ENCODE measurements at regions not wholly inside any gene's neighbourhood (a gene's known extent, or its start where the extent isn't known, plus 50 kb on each side); places are given as distances from the start of the nearest gene placed in this dataset.

- in situ Hi-C loops (cut with MboI; ENCODE audit: low pct_ligation_motif_present in 1 of 4, low pct_unique_long_range_greater_than_20kb in 1 of 4, low sequenced_read_pairs in 3 of 4) (no loop called here), intact Hi-C loops (cut with DNase I; ENCODE audit: low total_unique reads) (no loop called here)
- TF ChIP-seq POLR2AphosphoS5 (IDR thresholded peaks at IDR 0.05) = no peak
- no peak for TF ChIP-seq EP300 (IDR thresholded peaks at IDR 0.05; ENCODE audit: low read depth)
- no peak for TF ChIP-seq CTCF (IDR thresholded peaks at IDR 0.05)
- Histone ChIP-seq H3K9me3 (no peaks in the 10 kb centered on the region), H3K4me3 (no peak overlapping the region), H3K4me1 (no peaks in the 10 kb centered on the region), H3K27ac (no peak overlapping the region), H3K36me3 (no peaks in the 10 kb centered on the region), H3K27me3 (no peaks in the 10 kb centered on the region)
- no peak for DNase-seq
- 80 to 91% methylated on average over 1 of the region's 1 CpG for WGBS, 2 donors (ENCODE audit: low coverage in 1 of 2)
Observed at GRCh38 chr15:39227001-39227400, 353.9 kb upstream of the THBS1 start.

GRCh38 chr15:39228889-39229288, 352.0 kb upstream of the THBS1 start:
- in situ Hi-C loops (cut with MboI; ENCODE audit: low pct_ligation_motif_present in 1 of 4, low pct_unique_long_range_greater_than_20kb in 1 of 4, low sequenced_read_pairs in 3 of 4) = no loop called here
- no peaks in the 10 kb centered on the region for H3K9me3 ChIP-seq
- no peaks in the 10 kb centered on the region for H3K4me1 ChIP-seq
- no peaks in the 10 kb centered on the region for H3K27me3 ChIP-seq
- DNase-seq = no peak
- no peaks in the 10 kb centered on the region for H3K36me3 ChIP-seq
- no peak overlapping the region for H3K4me3 ChIP-seq
- intact Hi-C loops (cut with DNase I; ENCODE audit: low total_unique reads) = no loop called here
- TF ChIP-seq EP300 (IDR thresholded peaks at IDR 0.05; ENCODE audit: low read depth) (no peak), CTCF (IDR thresholded peaks at IDR 0.05) (no peak), POLR2A (IDR thresholded peaks at IDR 0.05) (no peak), POLR2AphosphoS5 (IDR thresholded peaks at IDR 0.05) (no peak)
- no peak overlapping the region for H3K27ac ChIP-seq
- WGBS, 2 donors (ENCODE audit: low coverage in 1 of 2) = 85 to 91% methylated on average over 1 of the region's 1 CpG

DNA sequence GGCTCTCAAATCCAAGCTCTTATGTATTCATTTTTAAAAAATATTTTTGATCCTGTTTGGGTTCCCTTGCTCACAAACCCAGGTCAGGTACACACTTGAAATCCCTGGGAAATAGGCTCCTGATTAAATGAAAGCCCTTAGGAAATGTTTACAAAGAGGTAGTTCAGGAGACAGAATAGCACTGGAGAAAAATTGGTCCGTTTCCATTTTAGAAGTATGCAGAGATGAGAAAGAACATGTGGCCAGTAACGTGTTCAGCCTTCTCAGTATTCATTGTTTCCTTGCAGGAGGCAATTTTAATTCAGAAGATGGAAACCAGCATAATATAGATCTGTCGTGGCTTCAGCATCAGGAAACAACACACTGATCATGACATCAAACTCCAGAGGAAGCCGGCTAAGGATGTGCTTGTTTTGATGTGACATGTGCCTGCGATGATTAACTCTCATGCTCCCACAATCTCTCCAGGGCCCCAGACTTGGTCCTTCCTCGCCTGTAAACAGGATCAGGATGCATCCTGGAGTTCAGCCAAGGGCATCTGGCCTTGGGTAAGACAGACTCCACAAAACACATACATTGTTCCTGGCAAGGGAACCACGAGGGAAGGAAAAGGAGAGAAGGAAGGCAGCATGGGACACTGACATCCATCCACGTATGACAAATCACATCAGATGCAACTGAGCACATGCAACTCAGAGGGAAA, 350.5 kb upstream of the THBS1 start:
- WGBS, 2 donors (ENCODE audit: low coverage in 1 of 2) = 51% methylated on average over 5 to 8 of the region's 8 CpGs
- Histone ChIP-seq H3K27me3 (no peaks in the 10 kb centered on the region), H3K4me1 (no peaks in the 10 kb centered on the region), H3K4me3 (no peak overlapping the region), H3K27ac (peak overlapping the region; percentile 7 to 48 (median 26)), H3K9me3 (no peaks in the 10 kb centered on the region), H3K36me3 (no peaks in the 10 kb centered on the region)
- intact Hi-C loops (cut with DNase I; ENCODE audit: low total_unique reads) (no loop called here), in situ Hi-C loops (cut with MboI; ENCODE audit: low pct_ligation_motif_present in 1 of 4, low pct_unique_long_range_greater_than_20kb in 1 of 4, low sequenced_read_pairs in 3 of 4) (no loop called here)
- no peak for DNase-seq
- TF ChIP-seq EP300 (IDR thresholded peaks at IDR 0.05; ENCODE audit: low read depth) (no peak), POLR2A (IDR thresholded peaks at IDR 0.05) (no peak), POLR2AphosphoS5 (IDR thresholded peaks at IDR 0.05) (no peak), CTCF (IDR thresholded peaks at IDR 0.05) (no peak)

- peak overlapping the region in 3 of 4 donors; percentile 7 to 48 (median 18) for H3K27ac ChIP-seq
- no peak for DNase-seq
- no peaks in the 10 kb centered on the region for H3K36me3 ChIP-seq
- no peaks in the 10 kb centered on the region for H3K9me3 ChIP-seq
- intact Hi-C loops (cut with DNase I; ENCODE audit: low total_unique reads) (no loop called here), in situ Hi-C loops (cut with MboI; ENCODE audit: low pct_ligation_motif_present in 1 of 4, low pct_unique_long_range_greater_than_20kb in 1 of 4, low sequenced_read_pairs in 3 of 4) (no loop called here)
- 86 to 100% methylated on average over 1 of the region's 1 CpG for WGBS, 2 donors (ENCODE audit: low coverage in 1 of 2)
- no peaks in the 10 kb centered on the region for H3K27me3 ChIP-seq
- no peak overlapping the region for H3K4me3 ChIP-seq
- no peak for TF ChIP-seq EP300 (IDR thresholded peaks at IDR 0.05; ENCODE audit: low read depth)
- TF ChIP-seq CTCF (IDR thresholded peaks at IDR 0.05) = no peak
- TF ChIP-seq POLR2AphosphoS5 (IDR thresholded peaks at IDR 0.05) = no peak
- TF ChIP-seq POLR2A (IDR thresholded peaks at IDR 0.05) = no peak
- no peaks in the 10 kb centered on the region for H3K4me1 ChIP-seq
Observed at GRCh38 chr15:39230908-39231285, 350.0 kb upstream of the THBS1 start.

Measured in transverse colon (tissue), 4 donors.